Esophagus (tissue), 2 donors: ENCODE measurements at regions not wholly inside any gene's neighbourhood (a gene's known extent, or its start where the extent isn't known, plus 50 kb on each side); places are given as distances from the start of the nearest gene placed in this dataset.

Source experiments
- H3K27ac ChIP-seq, 2 donors: one replicate each; pipeline ENCODE4 v1.5.1; 2013; ENCODE audit warnings: low read depth in 2 of 2, mild to moderate bottlenecking in 2 of 2, inconsistent platforms in 1 of 2, low read length in 1 of 2, moderate library complexity in 1 of 2
- H3K27me3 ChIP-seq, 2 donors: one replicate each; pipeline ENCODE4 v1.6.1; 2013; ENCODE audit warnings: low read length in 2 of 2, control low read depth in 1 of 2, mild to moderate bottlenecking in 1 of 2; ENCODE audit not compliant: insufficient read depth in 2 of 2, control insufficient read depth in 1 of 2
- H3K36me3 ChIP-seq, 2 donors: one replicate each; pipeline ENCODE4 v1.6.1; 2013; ENCODE audit warnings: low read length in 1 of 2; ENCODE audit not compliant: control insufficient read depth in 2 of 2, insufficient read depth in 2 of 2
- H3K4me1 ChIP-seq, 2 donors: one replicate each; pipeline ENCODE4 v1.6.1; 2013; ENCODE audit warnings: low read length in 1 of 2; ENCODE audit not compliant: control insufficient read depth in 2 of 2, insufficient read depth in 2 of 2
- H3K4me3 ChIP-seq, 2 donors: one replicate each; pipeline ENCODE4 v1.5.1; 2013; ENCODE audit warnings: low read length in 2 of 2, mild to moderate bottlenecking in 2 of 2, low read depth in 1 of 2, moderate library complexity in 1 of 2
- H3K9me3 ChIP-seq, 2 donors: one replicate each; pipeline ENCODE4 v1.6.1; 2013; ENCODE audit warnings: mild to moderate bottlenecking in 2 of 2, low read depth in 1 of 2, low read length in 1 of 2, moderate library complexity in 1 of 2; ENCODE audit not compliant: control insufficient read depth in 2 of 2, insufficient read depth in 1 of 2
- WGBS, 2 donors: extraction: QIAGEN DNeasy Blood & Tissue Kit; methylation state at CpG; one replicate each; pipeline ENCODE4 v1.1.7; 2013; 5-methylcytosine and 5-hydroxymethylcytosine counted together
- donor health status: healthy with polysubstance abuse.
- donor health status: Bipolar disorder and iron deficiency.

DNA sequence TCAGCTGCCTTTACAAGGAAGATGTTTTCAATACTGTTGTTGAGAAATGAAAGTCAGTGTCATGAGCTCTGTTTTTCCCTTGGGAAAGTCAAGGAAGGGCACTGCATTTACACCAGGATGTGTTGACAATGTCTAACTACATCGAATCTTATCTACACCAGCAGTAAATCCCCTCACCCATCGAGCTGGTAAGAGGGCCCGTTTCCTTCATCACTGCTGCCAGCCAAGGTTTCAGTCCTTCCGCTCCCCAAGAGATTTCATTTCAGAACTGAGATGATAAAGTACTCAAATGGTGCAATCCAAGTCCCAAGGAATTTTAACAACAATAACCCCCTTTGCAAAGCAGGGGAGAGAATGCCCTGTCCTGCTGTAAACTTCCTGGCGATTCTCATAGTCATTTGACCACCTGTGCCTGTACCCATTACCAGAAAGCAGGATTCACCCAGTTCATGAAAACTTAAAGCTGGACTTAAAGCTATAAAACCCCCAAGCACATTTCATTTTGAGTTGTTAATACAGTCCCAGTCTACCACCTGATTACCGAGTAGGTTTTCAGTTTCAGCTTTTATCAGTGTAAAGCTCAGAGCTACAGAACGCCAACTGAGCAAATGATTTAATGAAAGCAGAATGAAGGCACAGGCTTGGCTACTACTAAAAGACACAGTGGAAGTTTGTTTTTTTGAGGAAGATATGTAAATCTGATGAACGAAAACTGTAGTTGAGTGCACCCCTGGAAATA, 122.5 kb upstream of the TAB2 start:
- WGBS, 2 donors = 73 to 81% methylated on average over 8 of the region's 8 CpGs
- Histone ChIP-seq H3K4me3 (no peak overlapping the region), H3K27ac (no peak overlapping the region), H3K9me3 (no peaks in the 10 kb centered on the region), H3K36me3 (no peaks in the 10 kb centered on the region), H3K27me3 (no peaks in the 10 kb centered on the region), H3K4me1 (no peaks in the 10 kb centered on the region)

DNA sequence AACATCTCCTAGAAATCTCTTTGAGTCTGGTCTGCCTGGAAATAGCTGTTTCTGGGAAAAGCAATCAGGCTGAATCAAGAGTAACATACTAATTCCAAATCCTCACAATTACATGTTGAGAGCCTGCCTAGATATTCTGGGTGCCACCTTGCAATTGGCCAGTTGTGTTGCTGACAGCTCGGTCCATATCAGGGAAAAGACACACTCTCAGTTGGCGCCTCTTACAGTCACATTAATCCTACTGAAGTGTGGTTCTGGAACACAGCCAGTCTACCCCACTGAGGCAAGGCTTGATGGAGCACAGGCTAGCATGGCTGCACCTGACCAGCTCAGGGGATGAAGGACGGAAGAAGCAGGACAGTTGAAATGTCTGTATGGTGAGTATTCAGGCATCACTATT, 121.4 kb upstream of the TAB2 start:
- Histone ChIP-seq H3K4me1 (no peaks in the 10 kb centered on the region), H3K27ac (no peak overlapping the region), H3K36me3 (no peaks in the 10 kb centered on the region), H3K4me3 (no peak overlapping the region), H3K27me3 (no peaks in the 10 kb centered on the region), H3K9me3 (no peaks in the 10 kb centered on the region)
- WGBS, 2 donors = 90 to 93% methylated on average over 3 of the region's 3 CpGs

DNA sequence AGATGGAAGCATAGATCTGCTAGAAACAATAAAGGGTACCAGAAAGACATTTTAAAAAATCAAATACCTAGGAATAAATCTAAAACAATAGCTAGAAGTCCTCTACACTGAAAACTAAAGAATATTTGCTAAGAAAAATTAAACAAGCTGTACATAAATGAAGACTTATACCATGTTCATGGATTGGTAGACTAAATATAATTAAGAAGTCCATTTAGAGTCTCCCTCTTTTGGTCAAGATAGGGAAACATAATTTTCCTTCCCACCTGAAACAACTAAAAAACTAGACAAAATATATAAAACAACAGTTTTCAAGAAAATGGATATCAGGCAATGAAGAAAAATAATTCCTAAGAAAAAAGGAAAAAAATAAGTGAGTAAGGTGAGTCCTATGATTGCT, 120.0 kb upstream of the TAB2 start:
- Histone ChIP-seq H3K4me3 (no peak overlapping the region), H3K36me3 (no peaks in the 10 kb centered on the region), H3K4me1 (no peaks in the 10 kb centered on the region), H3K27ac (no peak overlapping the region), H3K27me3 (no peaks in the 10 kb centered on the region), H3K9me3 (no peaks in the 10 kb centered on the region)

DNA sequence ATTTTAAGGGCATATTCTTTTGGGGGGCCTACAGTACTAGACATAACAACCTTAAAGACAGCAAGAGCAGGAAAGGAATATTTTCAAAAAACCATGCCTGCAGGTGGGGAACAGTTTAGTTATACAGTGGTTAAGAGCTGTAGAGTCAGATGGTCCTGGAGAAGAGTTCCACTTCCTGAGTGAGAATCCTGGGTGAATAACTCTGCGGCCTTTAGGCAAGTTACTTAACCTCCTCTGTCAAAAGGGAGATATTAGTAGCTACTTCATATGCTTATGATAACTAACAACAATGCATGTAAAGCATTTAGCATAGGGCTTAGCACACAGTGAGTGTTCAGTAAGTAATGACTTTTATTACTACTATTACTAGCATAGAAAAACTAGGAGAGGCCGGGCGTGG, 119.2 kb upstream of the TAB2 start:
- no peaks in the 10 kb centered on the region for H3K27me3 ChIP-seq
- H3K36me3 ChIP-seq = no peaks in the 10 kb centered on the region
- H3K9me3 ChIP-seq = no peaks in the 10 kb centered on the region
- WGBS, 2 donors = 94% methylated on average over 3 of the region's 3 CpGs
- no peak overlapping the region for H3K27ac ChIP-seq
- H3K4me3 ChIP-seq = no peak overlapping the region
- no peaks in the 10 kb centered on the region for H3K4me1 ChIP-seq

DNA sequence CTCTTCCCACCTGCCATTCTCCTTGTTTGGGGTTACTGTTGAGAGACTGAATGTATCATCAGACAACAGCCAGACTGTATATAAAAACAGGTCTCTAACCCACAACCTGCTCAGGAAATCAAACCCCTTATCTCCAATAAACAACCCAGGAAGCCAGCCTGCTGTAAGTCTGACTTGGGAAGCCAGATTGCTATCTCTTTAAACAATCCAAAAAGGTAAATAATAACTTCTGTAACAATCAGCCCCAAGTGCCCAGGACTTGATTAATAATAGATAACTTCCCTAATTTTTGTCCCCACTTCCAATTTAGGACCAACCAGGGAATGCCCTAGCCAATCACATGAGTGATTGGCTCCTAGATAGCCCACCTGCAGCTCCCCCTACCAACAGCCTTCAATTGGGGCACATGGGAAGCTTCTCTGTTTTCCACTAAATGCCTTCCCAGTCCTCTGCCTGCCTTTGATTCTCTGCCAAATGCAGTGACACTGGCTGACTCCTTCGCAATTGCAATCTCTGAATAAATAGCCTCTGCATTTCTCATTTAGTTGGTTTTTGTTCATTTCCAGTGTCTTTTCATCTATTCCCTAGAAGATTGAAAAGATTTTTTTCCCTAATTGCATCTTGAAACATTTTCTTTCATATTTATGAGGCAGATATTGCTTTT, 117.1 kb upstream of the TAB2 start:
- H3K9me3 ChIP-seq = no peaks in the 10 kb centered on the region
- no peaks in the 10 kb centered on the region for H3K36me3 ChIP-seq
- no peaks in the 10 kb centered on the region for H3K4me1 ChIP-seq
- WGBS, 2 donors = 69 to 71% methylated on average over 1 of the region's 1 CpG
- no peak overlapping the region for H3K27ac ChIP-seq
- H3K27me3 ChIP-seq = no peaks in the 10 kb centered on the region
- H3K4me3 ChIP-seq = no peak overlapping the region

DNA sequence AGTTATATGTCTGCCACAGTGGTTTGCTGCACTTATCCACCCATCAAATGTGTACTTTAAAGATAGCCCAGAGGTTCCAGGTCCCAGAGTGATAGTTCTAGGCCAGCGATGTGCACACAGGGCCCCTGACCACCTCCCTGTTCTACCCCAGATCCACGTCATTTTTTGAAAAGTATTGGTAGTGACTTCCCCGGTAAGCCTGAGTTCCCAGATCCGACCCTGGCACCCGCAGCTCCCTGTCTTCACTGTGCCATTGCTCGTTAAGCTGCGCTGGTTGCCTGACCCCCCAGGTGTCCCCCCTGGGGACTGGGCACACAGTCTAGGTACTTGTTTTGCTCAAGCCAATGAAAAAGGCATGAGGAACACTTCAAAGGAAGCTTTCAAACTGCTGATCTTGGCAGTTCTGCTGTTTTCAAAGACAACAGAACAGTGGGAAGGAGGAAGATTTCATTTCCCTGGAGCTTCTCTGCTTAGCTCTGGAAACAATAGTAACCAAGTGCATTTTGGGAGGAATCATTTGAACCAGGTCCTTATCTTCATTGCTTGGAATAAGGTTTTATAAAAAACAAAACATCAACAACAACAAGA, 116.3 kb upstream of the TAB2 start:
- Histone ChIP-seq H3K9me3 (no peaks in the 10 kb centered on the region), H3K36me3 (no peaks in the 10 kb centered on the region), H3K27ac (no peak overlapping the region), H3K4me3 (no peak overlapping the region), H3K4me1 (no peaks in the 10 kb centered on the region), H3K27me3 (no peaks in the 10 kb centered on the region)
- WGBS, 2 donors = 88 to 95% methylated on average over 7 of the region's 7 CpGs

DNA sequence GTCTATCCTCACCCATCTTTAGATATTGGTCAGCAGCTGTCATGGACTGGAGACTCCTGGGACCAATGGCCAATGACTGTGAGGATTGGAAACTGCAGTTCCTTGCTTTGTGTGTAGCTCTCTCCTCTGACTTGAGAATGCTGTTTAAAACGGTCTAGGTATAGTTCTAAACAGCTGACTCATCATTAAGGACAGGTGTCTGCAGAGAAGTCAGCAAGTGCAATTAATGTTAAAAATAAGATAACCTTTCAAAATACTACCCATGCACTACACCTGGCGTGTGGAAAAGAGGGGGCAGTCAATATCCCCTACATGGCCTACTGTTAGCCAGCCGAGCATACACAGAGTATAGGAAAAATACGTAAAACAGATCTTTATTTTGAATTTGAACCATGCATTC, 115.4 kb upstream of the TAB2 start:
- Histone ChIP-seq H3K36me3 (no peaks in the 10 kb centered on the region), H3K4me1 (no peaks in the 10 kb centered on the region), H3K27me3 (no peaks in the 10 kb centered on the region), H3K4me3 (no peak overlapping the region), H3K27ac (no peak overlapping the region), H3K9me3 (no peaks in the 10 kb centered on the region)
- WGBS, 2 donors = 93 to 95% methylated on average over 4 of the region's 4 CpGs

DNA sequence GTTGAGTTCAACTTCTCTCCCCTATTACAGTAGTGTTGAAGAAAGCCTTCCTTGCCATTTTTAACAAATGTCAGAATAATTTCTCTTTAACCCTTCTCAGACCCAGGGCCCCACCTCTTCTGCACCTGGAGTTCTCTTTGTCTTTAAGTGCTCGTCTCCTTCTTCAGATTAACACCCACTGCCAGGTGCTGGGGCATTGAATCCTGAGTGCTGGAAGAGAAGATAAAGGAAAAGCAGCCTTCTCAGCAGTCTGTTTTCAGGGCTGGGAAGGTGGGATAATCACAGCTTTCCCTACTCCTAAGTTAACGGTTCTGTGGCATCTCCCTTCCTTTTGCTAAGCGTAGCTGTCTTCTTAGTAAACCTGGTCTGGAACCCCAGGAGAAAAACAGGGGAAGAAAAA, 114.6 kb upstream of the TAB2 start:
- Histone ChIP-seq H3K27ac (no peak overlapping the region), H3K9me3 (no peaks in the 10 kb centered on the region), H3K27me3 (no peaks in the 10 kb centered on the region), H3K36me3 (no peaks in the 10 kb centered on the region), H3K4me3 (no peak overlapping the region), H3K4me1 (no peaks in the 10 kb centered on the region)
- 90 to 92% methylated on average over 3 of the region's 3 CpGs for WGBS, 2 donors

DNA sequence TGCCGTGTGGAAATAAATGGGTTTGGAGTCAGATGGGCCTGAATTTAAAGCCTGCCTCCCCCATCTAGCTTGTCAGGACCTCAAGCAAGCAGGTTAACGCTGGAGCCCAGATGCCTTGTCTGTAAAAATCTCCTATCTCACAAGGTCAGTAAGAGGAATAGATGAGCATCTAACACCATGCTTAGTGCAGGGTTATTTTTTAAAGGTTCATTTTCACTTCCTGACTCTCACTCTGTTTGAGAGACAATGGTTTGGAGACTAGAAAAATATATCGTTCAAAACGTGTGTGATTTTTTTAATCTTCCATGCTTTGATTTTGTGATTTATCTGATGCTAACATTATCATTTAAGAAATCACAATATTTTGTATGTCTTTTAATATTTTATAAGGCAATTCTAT, 114.0 kb upstream of the TAB2 start:
- WGBS, 2 donors = 81% methylated on average over 4 of the region's 4 CpGs
- Histone ChIP-seq H3K27me3 (no peaks in the 10 kb centered on the region), H3K27ac (no peak overlapping the region), H3K9me3 (no peaks in the 10 kb centered on the region), H3K4me3 (no peak overlapping the region), H3K4me1 (no peaks in the 10 kb centered on the region), H3K36me3 (no peaks in the 10 kb centered on the region)

DNA sequence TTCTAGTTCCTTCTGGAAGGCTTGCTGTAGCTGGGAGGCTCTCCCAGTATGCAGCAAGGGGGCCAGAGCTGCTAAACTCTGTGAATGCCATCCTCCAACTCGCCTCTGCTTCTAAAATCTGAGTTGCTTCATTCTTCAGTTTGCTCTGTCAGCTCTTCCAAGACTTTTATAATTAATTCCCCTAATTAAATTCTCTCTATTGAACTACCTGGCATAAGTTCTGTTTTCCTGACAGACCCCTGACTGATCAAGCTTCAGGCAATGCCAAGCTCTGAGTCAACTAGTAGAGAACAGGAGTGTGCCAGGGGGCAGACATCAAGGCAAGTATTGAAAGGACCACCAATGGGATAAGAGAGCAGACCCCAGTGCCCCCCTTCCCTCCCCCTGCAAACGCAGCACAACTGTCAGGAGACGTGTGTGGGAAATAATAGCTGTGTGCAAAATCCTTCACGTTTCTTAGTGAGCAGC, 109.3 kb upstream of the TAB2 start:
- Histone ChIP-seq H3K27me3 (no peaks in the 10 kb centered on the region), H3K4me3 (no peak overlapping the region), H3K36me3 (no peaks in the 10 kb centered on the region), H3K4me1 (no peaks in the 10 kb centered on the region), H3K9me3 (no peaks in the 10 kb centered on the region), H3K27ac (no peak overlapping the region)
- 71 to 73% methylated on average over 4 of the region's 4 CpGs for WGBS, 2 donors
